ENCODE measurements at regions not wholly inside any gene's neighbourhood (a gene's known extent, or its start where the extent isn't known, plus 50 kb on each side); places are given as distances from the start of the nearest gene placed in this dataset.

GRCh38 chr5:44252545-44252944 lies 136.7 kb downstream of the FGF10 start:
- no peak for TF ChIP-seq CTCF (IDR thresholded peaks at IDR 0.05; ENCODE audit: insufficient read depth, low read depth, low read length, missing control alignments)
- DNase-seq (ENCODE audit: low read depth): no peak
- no peak overlapping the region for H3K4me3 ChIP-seq (ENCODE audit: low read depth, low read length)

GRCh38 chr5:44246986-44247385 lies 142.2 kb downstream of the FGF10 start:
- DNase-seq (ENCODE audit: low read depth): no peak
- H3K4me3 ChIP-seq (ENCODE audit: low read depth, low read length): no peak overlapping the region

GRCh38 chr5:44245935-44246334 lies 143.3 kb downstream of the FGF10 start:
- no peak for TF ChIP-seq CTCF (IDR thresholded peaks at IDR 0.05; ENCODE audit: insufficient read depth, low read depth, low read length, missing control alignments)
- DNase-seq (ENCODE audit: low read depth): no peak
- no peak overlapping the region for H3K4me3 ChIP-seq (ENCODE audit: low read depth, low read length)

More at GRCh38 chr5:44246986-44247385, 142.2 kb downstream of the FGF10 start:
- no peak for TF ChIP-seq CTCF (IDR thresholded peaks at IDR 0.05; ENCODE audit: insufficient read depth, low read depth, low read length, missing control alignments)

- no peak overlapping the region for H3K4me3 ChIP-seq (ENCODE audit: low read depth, low read length)
- no peak for TF ChIP-seq CTCF (IDR thresholded peaks at IDR 0.05; ENCODE audit: insufficient read depth, low read depth, low read length, missing control alignments)
- no peak for DNase-seq (ENCODE audit: low read depth)
These were observed 146.4 kb downstream of the FGF10 start for GRCh38 chr5:44242791-44243190.

- TF ChIP-seq CTCF (IDR thresholded peaks at IDR 0.05; ENCODE audit: insufficient read depth, low read depth, low read length, missing control alignments): no peak
- DNase-seq (ENCODE audit: low read depth): no peak
- no peak overlapping the region for H3K4me3 ChIP-seq (ENCODE audit: low read depth, low read length)
These were observed 153.2 kb downstream of the FGF10 start for GRCh38 chr5:44236040-44236439.

- no peak for TF ChIP-seq CTCF (IDR thresholded peaks at IDR 0.05; ENCODE audit: insufficient read depth, low read depth, low read length, missing control alignments)
- no peak for DNase-seq (ENCODE audit: low read depth)
- no peak overlapping the region for H3K4me3 ChIP-seq (ENCODE audit: low read depth, low read length)
These were observed 155.5 kb downstream of the FGF10 start for GRCh38 chr5:44233691-44234090.

Measured in GM12865 (cell line).